Memory B cell (primary cell): ENCODE measurements at regions not wholly inside any gene's neighbourhood (a gene's known extent, or its start where the extent isn't known, plus 50 kb on each side); places are given as distances from the start of the nearest gene placed in this dataset.
"Not testable (repeated sequence)": the region's sequence is repeated elsewhere in the genome, so short reads cannot be mapped to it uniquely, and the experiment has no call there.

Experiments used
- ATAC-seq: fragments of 150-1000 bp; cut with Tn5 transposase; 2 replicates; pipeline ENCODE4 v1.10.0; 2021; ENCODE audit warnings: low read depth, mild to moderate bottlenecking, moderate library complexity
- DNase-seq, 2 donors: peaks; one replicate each; pipeline ENCODE4 v3.0.0; 2022; ENCODE audit warnings: low spot score in 2 of 2
- H3K27ac Mint-ChIP-seq: one replicate; pipeline ENCODE4 v1.8.0; 2022; ENCODE audit warnings: mild to moderate bottlenecking, moderate library complexity, mixed read lengths
- H3K27me3 Mint-ChIP-seq: one replicate; pipeline ENCODE4 v1.8.0; 2022; ENCODE audit warnings: mixed read lengths
- H3K36me3 Mint-ChIP-seq: one replicate; pipeline ENCODE4 v1.8.0; 2022; ENCODE audit warnings: mild to moderate bottlenecking, mixed read lengths
- H3K4me1 Mint-ChIP-seq: one replicate; pipeline ENCODE4 v1.8.0; 2022; ENCODE audit warnings: mixed read lengths
- H3K4me3 Mint-ChIP-seq: one replicate; pipeline ENCODE4 v1.8.0; 2022; ENCODE audit warnings: mild to moderate bottlenecking, moderate library complexity, mixed read lengths
- H3K9me3 Mint-ChIP-seq: one replicate; pipeline ENCODE4 v1.8.0; 2022; ENCODE audit warnings: mixed read lengths

DNA sequence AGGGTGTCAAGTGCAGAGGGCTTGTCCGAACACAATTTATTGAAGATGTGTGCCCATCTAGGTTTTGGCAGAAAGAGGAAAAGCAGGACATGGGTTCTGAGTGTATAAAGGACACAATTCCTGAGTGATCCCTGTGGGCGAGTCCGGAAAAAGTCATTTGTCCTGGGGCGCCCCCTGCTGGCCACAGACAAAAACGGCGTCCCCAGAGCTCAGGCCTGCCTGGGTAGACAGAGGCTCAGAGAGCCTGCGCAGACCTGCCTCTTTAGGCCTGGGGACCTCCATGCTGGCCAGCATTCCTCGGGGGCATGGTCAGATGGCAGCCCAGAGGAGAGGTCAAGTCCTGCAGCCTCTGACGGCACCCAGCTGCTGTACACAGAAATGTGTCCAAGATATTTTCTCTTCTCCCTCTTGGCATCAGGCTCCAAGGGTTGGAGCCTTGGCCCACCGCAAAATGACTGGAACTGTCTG lies 65.5 kb upstream of the LRP8 start:
- Mint-ChIP-seq H3K27me3 (peaks cover 2% of the 10 kb centered on the region), H3K27ac (no peak overlapping the region), H3K4me1 (peaks cover 16% of the 10 kb centered on the region), H3K9me3 (no peaks in the 10 kb centered on the region), H3K4me3 (no peak overlapping the region), H3K36me3 (no peaks in the 10 kb centered on the region)
- ATAC-seq: peak; percentile 73
- peak; percentile 66 to 78 for DNase-seq

DNA sequence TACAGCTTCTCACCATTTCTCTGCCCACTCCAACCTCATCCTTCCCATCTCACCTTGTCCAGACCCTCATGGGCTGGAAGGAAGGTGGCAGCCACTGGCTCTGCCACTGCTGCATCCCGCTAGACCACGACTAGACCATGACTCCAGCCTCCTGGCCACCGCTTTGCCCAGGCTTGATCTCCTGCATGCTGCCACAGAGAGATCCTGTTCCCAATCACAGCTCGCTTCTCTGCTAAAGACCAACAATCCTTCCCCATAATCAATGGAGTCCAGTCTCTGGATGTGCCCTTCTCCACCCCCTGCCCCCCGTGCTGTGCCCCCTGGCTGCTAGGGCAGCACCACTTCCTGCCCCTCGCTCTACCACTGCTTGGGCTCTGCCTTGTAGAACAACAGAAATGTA lies 64.9 kb upstream of the DMRTB1 start:
- Mint-ChIP-seq H3K36me3 (no peaks in the 10 kb centered on the region), H3K9me3 (no peaks in the 10 kb centered on the region), H3K4me1 (peaks cover 16% of the 10 kb centered on the region), H3K27ac (no peak overlapping the region), H3K27me3 (peaks cover 2% of the 10 kb centered on the region), H3K4me3 (no peak overlapping the region)
- no peak for DNase-seq
- ATAC-seq: no peak

DNA sequence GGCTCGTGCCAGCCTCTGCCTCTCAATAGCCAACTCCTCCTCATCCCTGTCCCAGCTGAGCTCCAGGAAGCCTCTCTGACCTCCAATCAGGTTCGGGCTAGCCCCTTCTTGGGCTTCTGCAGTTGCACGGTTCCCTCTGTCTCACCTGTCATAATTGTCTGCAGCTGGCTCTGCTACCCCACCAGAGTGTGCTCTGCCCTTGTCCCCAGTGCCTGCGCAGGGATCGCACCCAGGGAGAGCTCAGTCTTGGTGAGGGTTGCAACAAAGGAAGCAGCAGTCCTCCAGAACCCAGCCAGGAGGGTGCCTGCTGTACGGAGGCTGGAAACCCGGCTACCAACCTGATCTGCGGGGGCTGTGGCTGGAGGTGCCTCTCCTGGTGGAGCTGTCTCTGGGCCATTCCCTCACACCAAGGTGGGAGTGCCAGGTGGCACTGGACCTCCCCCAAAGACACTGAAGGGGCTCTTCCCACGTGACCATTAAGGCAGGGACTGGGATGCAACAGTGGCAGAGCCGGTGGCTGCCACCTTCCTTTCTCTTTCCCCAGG lies 63.5 kb upstream of the DMRTB1 start:
- DNase-seq (no peak), ATAC-seq (no peak)
- Mint-ChIP-seq H3K4me3 (no peak overlapping the region), H3K9me3 (no peaks in the 10 kb centered on the region), H3K27ac (no peak overlapping the region), H3K36me3 (no peaks in the 10 kb centered on the region), H3K4me1 (peaks cover 6% of the 10 kb centered on the region), H3K27me3 (peaks cover 4% of the 10 kb centered on the region)

DNA sequence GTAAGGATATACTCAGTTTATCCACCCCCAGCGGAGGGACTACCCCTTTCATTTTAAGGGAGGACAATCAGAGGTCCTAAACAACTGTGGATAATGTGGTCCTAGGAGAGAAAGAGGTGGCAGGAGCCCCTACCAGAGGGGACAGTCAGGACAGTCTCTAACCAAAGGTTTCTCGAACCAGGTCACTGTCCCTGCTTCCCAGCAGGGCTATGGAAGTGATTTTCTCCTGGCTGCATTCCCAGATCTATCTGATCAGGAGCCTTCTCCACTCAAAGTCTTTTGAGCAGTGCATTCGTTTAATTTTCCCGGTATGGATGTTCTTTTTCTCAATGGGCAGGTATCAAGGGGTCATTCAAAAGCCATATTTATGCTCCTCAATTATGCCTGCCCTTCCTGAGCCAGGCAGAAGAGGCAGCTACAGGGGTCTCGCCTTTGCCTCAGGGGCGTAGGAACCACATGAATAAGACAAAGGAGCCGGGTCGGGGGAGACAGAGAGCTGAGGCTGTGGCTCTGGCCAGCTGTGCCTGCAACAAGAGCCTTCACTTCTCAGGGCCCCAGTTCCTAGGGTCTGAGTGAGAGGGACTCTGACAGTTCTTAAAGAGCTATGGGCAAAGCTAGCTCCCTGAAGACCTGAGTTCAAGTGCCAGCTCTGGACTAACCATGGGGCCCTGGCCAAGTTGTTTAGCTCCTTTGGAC lies 62.5 kb upstream of the DMRTB1 start:
- Mint-ChIP-seq H3K27me3 (peaks cover 8% of the 10 kb centered on the region), H3K4me1 (peaks cover 2% of the 10 kb centered on the region), H3K27ac (no peak overlapping the region), H3K9me3 (no peaks in the 10 kb centered on the region), H3K4me3 (no peak overlapping the region), H3K36me3 (no peaks in the 10 kb centered on the region)
- ATAC-seq (no peak), DNase-seq (no peak)

DNA sequence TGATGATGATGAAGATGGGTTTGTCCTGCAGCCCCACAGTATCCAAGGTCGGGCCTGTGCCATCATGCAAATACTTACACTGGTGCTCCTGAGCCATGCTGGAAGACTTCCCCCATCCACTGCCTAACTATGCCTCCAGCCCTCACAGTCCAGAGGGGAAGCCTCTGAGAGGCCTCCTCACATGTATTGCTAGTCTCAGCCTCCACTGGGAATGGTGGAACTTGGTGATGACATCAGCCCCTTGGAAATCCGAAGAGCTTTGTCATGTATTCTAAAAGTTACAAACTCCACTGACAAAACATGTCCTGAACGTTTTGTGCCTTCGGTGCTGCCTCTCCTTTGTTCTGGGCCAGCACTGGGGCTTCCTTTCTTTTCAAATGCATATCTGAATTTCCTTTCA lies 61.1 kb upstream of the DMRTB1 start:
- H3K27ac Mint-ChIP-seq: no peak overlapping the region
- H3K27me3 Mint-ChIP-seq: peaks cover 10% of the 10 kb centered on the region
- no peak overlapping the region for H3K4me3 Mint-ChIP-seq
- no peaks in the 10 kb centered on the region for H3K36me3 Mint-ChIP-seq
- no peak for ATAC-seq
- H3K9me3 Mint-ChIP-seq: no peaks in the 10 kb centered on the region
- no peak for DNase-seq
- peaks cover 2% of the 10 kb centered on the region for H3K4me1 Mint-ChIP-seq

DNA sequence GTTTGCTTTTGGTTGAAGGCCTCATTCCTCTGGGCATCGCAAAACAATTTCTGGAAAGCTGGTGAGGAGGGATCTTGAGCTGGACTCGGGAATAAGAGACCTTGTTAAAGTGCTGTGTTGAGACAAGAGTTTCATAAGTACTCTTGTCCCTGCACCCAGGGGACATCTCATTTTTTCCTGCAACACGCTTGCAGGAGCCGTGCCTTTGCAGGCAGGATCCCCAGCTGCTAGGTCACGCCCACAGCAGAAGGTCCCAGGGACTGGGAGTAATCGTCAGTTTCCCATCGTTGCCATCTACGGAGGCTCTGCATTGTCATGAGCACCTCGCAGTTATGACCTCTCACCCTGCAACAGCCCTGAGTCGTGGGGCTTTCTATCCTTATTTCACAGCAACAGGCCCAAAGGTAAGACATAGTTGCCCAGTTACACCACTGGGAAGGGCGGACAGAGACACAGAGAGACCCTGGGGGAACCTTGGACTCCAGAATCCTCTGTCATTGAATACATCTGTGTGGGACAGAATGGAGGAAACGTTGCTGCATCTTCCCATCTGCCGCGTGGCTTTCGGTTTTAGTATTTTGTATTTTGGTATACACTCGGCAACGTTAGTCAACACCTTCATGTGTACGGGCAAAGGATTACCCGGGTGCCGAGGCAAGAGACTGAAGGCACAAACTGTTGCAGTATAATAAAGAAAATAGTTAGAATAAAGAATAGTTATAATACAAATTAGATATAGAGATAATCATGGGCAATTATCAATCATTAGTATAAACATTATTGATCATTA lies 60.4 kb upstream of the DMRTB1 start:
- H3K36me3 Mint-ChIP-seq: no peaks in the 10 kb centered on the region
- H3K4me1 Mint-ChIP-seq: no peaks in the 10 kb centered on the region
- ATAC-seq (no peak), DNase-seq (no peak)
- no peak overlapping the region for H3K27ac Mint-ChIP-seq
- no peaks in the 10 kb centered on the region for H3K9me3 Mint-ChIP-seq
- no peak overlapping the region for H3K4me3 Mint-ChIP-seq
- H3K27me3 Mint-ChIP-seq: peaks cover 10% of the 10 kb centered on the region

DNA sequence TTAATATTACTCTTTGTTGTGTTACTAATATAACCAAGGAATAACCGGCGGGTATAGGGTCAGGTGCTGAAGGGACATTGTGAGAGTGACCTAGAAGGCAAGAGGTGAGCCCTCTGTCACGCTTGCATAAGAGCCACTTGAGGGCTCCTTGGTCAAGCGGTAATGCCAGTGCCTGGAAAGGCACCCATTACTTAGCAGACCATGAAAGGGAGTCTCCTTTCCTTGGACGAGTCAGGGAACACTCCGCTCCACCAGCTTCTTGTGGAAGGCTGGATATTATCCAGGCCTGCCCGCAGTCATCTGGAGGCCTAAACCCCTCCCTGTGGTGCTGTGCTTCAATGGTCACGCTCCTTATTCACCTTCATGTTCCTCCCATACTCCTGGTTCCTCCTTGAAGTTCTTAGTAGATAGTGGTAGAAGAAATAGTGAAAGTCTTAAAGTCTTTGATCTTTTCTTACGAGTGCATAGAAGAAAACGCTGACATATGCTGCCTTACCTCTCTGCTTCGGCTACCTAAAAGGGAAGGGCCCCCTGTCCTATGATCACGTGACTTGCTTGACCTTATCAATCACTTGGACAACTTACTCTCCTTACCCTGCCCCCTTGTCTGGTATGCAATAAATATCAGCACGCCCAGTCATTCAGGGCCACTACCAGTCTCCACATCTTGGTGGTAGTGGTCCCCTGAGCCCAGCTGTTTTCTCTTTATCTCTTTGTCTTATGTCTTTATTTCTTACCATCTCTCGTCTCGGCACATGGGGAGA lies 59.6 kb upstream of the DMRTB1 start:
- DNase-seq, H3K27ac Mint-ChIP-seq, H3K4me1 Mint-ChIP-seq, H3K36me3 Mint-ChIP-seq, H3K4me3 Mint-ChIP-seq, H3K9me3 Mint-ChIP-seq, ATAC-seq: not testable (repeated sequence)
- peaks cover 12% of the 10 kb centered on the region for H3K27me3 Mint-ChIP-seq

DNA sequence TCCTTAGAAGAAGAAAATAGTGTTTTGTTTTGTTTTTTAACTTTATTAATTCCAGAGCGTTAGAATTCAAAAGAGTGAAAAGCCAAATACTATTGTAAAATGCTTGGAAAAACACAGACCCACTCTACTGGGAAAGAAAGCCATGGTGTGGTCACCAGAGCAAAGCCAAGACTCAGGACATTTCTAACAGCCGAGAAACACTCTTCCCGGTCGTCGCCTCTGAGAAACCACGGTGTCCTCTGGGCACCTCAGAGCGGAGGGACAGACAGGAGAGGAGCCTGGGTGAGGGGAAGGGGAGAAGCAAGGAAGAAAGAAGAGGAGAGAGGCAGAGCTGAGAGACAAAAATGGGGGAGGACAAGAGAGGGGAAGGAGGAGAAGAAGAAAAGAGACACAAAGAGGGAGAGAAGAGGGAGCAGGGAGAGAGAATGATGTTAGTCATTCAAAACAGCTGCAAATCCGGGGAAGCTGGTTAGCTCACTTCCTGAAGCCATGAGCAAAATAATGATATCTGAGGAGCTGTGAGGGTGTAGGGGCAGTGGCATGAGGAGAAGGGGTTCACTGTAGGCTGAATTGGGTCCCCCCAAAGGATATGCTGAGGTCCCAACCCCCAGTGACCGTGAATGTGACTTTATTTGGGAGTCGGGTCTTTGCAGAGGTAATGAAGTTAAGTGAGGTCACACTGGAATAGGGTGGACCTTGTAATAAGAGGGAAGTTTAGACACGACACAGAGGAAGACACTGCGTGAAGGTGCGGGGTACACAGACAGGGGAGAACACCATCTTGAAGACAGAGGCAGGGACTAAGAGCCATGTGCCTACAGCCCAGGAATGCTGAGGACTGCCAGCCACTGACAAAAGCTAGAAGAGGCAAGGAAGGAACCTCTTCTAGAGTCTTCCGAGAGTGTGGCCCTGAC lies 58.2 kb upstream of the DMRTB1 start:
- no peak overlapping the region for H3K4me3 Mint-ChIP-seq
- H3K27ac Mint-ChIP-seq: no peak overlapping the region
- no peaks in the 10 kb centered on the region for H3K9me3 Mint-ChIP-seq
- ATAC-seq (no peak), DNase-seq (no peak)
- peaks cover 14% of the 10 kb centered on the region for H3K27me3 Mint-ChIP-seq
- H3K4me1 Mint-ChIP-seq: no peaks in the 10 kb centered on the region
- no peaks in the 10 kb centered on the region for H3K36me3 Mint-ChIP-seq

DNA sequence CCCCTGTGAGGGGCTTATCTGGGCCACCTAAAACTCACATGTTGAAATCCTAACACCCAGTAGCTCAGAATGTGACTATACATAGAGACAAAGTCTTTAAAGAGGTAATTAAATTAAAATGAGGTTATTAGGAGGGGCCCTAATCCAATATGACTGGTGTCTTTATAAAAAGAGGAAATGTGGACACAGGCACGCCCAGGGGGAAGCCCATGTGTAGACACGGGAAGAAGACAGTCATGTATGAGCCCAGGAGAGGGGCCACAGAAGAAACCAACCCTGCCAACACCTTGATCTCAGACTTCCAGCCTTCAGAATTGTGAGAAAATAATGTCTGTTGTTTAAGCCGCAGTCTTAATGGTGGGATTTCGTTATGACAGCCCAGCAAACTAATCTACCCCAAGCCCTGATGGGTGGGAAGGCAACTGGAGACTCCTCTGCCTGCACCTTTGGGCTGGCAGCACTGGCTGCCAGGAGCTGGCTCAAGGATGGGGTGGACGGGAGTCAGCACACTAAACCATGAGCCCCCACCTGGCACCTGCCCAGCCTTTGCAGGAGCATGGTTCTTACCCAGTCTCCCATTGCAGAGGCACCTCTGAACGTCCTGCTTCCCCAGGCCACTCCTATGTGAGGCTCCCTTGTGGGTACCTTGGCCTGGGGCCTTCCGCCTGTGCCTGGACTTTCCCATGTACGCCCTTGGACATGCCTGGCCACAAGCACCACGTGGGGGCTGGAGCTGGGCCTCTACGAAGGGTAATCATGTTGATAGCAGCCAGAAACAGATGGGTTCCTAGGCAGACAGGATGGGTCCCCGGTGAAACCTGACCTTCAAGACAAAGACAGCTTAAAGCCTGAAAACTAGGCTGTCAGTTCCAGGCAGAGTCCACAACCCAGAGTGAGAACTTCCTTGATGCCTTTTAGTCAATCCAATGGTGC lies 57.1 kb upstream of the DMRTB1 start:
- peaks cover 3% of the 10 kb centered on the region for H3K36me3 Mint-ChIP-seq
- H3K4me3 Mint-ChIP-seq: no peak overlapping the region
- peaks cover 21% of the 10 kb centered on the region for H3K27me3 Mint-ChIP-seq
- DNase-seq (no peak), ATAC-seq (no peak)
- H3K9me3 Mint-ChIP-seq: no peaks in the 10 kb centered on the region
- H3K27ac Mint-ChIP-seq: no peak overlapping the region
- H3K4me1 Mint-ChIP-seq: no peaks in the 10 kb centered on the region

DNA sequence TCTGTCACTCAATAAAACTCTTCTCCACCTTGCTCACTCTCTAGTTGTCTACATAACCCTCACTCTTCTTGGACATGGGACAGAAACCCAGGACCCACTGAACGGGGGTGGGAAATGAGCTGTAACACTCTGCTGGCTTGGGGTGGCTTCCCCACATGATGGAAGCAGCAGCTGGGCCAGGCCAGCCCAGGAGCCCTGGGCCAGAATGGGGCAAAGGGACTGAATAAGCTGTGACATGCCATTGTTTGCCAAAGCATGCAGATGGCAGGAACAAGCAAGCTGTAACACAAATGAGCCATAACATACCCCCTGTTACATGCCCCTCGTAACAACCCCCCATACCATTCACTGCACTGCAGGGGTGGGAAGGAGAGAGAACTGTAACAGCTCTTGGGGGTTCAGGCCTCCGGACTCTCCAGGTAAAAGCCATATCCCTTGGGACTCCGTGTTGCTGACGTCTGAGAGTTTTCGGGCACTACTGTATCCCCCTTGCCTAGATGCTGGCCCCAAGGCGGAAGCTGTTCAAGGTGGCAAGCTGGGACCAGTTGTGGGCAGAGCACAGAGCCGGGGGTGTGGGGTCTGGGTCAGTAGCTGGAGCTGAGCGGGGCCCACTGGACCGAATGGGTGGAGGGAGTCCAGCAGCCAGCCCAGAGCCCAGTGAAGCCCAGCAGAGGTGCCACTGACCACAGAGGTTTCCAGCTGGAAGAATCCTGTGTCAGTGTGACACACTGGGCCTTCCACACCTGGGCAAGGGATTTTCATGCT lies 56.1 kb upstream of the DMRTB1 start:
- Mint-ChIP-seq H3K4me1 (no peaks in the 10 kb centered on the region), H3K27ac (no peak overlapping the region)
- no peak for DNase-seq

DNA sequence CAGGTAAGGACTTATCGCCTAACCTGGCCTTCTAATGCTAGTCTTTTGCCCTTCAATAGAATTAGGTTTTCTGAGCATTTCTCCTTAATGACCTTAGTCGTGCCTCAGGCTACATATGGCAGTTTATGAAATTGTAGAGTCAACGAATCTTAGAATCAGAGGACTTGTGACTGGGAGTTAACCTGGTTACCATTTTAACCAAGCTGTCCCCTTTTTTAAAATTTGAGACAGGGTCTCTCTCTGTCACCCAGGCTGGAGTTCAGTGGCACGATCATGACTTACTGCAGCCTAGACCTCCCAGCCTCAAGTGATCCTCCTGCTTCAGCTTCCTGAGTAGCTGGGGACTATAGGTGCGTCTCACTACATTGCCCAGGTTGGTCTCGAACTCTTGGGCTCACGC lies 53.5 kb upstream of the DMRTB1 start:
- DNase-seq (no peak), ATAC-seq (no peak)
- Mint-ChIP-seq H3K4me1 (peaks cover 6% of the 10 kb centered on the region), H3K36me3 (peaks cover 3% of the 10 kb centered on the region), H3K4me3 (no peak overlapping the region), H3K27me3 (peaks cover 29% of the 10 kb centered on the region), H3K27ac (no peak overlapping the region), H3K9me3 (no peaks in the 10 kb centered on the region)

More for the DNA sequence above, 56.1 kb upstream of the DMRTB1 start:
- Mint-ChIP-seq H3K36me3 (peaks cover 3% of the 10 kb centered on the region), H3K4me3 (no peak overlapping the region), H3K27me3 (peaks cover 28% of the 10 kb centered on the region), H3K9me3 (no peaks in the 10 kb centered on the region)
- ATAC-seq: no peak
